T-helper 17 cell (primary cell): ENCODE measurements at regions not wholly inside any gene's neighbourhood (a gene's known extent, or its start where the extent isn't known, plus 50 kb on each side); places are given as distances from the start of the nearest gene placed in this dataset.

Experiments used
- ATAC-seq: fragments of 150-1000 bp; cut with Tn5 transposase; 2 replicates; pipeline ENCODE4 v1.10.0; 2021; ENCODE audit warnings: mild to moderate bottlenecking, moderate library complexity
- DNase-seq, 3 donors: peaks; one replicate each; pipeline versions ENCODE4 v3.0.0 to v3.0.0-alpha.2; 2020 to 2021
- H3K9me3 ChIP-seq: one replicate; pipeline ENCODE4 v1.7.0; 2013; ENCODE audit warnings: low read length, mild to moderate bottlenecking; ENCODE audit not compliant: control insufficient read depth, poor library complexity, severe bottlenecking
- H3K27ac Mint-ChIP-seq: one replicate; pipeline ENCODE4 v1.8.0; 2022; ENCODE audit warnings: mild to moderate bottlenecking, moderate library complexity, mixed read lengths
- H3K27me3 Mint-ChIP-seq: one replicate; pipeline ENCODE4 v1.8.0; 2022; ENCODE audit warnings: mixed read lengths
- H3K36me3 Mint-ChIP-seq: one replicate; pipeline ENCODE4 v1.8.0; 2022; ENCODE audit warnings: low read depth, mixed read lengths
- H3K4me1 Mint-ChIP-seq: one replicate; pipeline ENCODE4 v1.8.0; 2022; ENCODE audit warnings: mild to moderate bottlenecking, mixed read lengths
- H3K4me3 Mint-ChIP-seq: one replicate; pipeline ENCODE4 v1.8.0; 2022; ENCODE audit warnings: mild to moderate bottlenecking, moderate library complexity, mixed read lengths

GRCh38 chr1:30514137-30514654 is 209.2 kb downstream of the MATN1 start:
- Mint-ChIP-seq H3K4me1 (no peaks in the 10 kb centered on the region), H3K27ac (no peak overlapping the region), H3K27me3 (peaks cover 46% of the 10 kb centered on the region), H3K4me3 (no peak overlapping the region), H3K36me3 (no peaks in the 10 kb centered on the region)
- no peaks in the 10 kb centered on the region for H3K9me3 ChIP-seq
- DNase-seq (no peak), ATAC-seq (no peak)

GRCh38 chr1:30513396-30514136 is 209.8 kb downstream of the MATN1 start:
- H3K9me3 ChIP-seq, result no peaks in the 10 kb centered on the region
- no peak overlapping the region for H3K27ac Mint-ChIP-seq
- H3K4me1 Mint-ChIP-seq, result no peaks in the 10 kb centered on the region
- ATAC-seq, result no peak
- peaks cover 53% of the 10 kb centered on the region for H3K27me3 Mint-ChIP-seq
- no peak overlapping the region for H3K4me3 Mint-ChIP-seq
- H3K36me3 Mint-ChIP-seq, result no peaks in the 10 kb centered on the region
- no peak for DNase-seq

GRCh38 chr1:30512914-30513265 is 210.5 kb downstream of the MATN1 start:
- no peaks in the 10 kb centered on the region for H3K36me3 Mint-ChIP-seq
- peaks cover 59% of the 10 kb centered on the region for H3K27me3 Mint-ChIP-seq
- no peaks in the 10 kb centered on the region for H3K9me3 ChIP-seq

GRCh38 chr1:30511991-30512913 is 211.1 kb downstream of the MATN1 start:
- Mint-ChIP-seq H3K36me3 (no peaks in the 10 kb centered on the region), H3K27ac (no peak overlapping the region)
- DNase-seq, result no peak

More at GRCh38 chr1:30512914-30513265, 210.5 kb downstream of the MATN1 start:
- Mint-ChIP-seq H3K27ac (no peak overlapping the region), H3K4me1 (no peaks in the 10 kb centered on the region), H3K4me3 (no peak overlapping the region)
- DNase-seq (no peak), ATAC-seq (no peak)

GRCh38 chr1:30511563-30511962 is 211.8 kb downstream of the MATN1 start:
- Mint-ChIP-seq H3K4me1 (no peaks in the 10 kb centered on the region), H3K27ac (no peak overlapping the region), H3K4me3 (no peak overlapping the region), H3K36me3 (no peaks in the 10 kb centered on the region), H3K27me3 (peaks cover 63% of the 10 kb centered on the region)
- no peaks in the 10 kb centered on the region for H3K9me3 ChIP-seq
- ATAC-seq, result no peak
- DNase-seq, result no peak

More at GRCh38 chr1:30511991-30512913, 211.1 kb downstream of the MATN1 start:
- no peaks in the 10 kb centered on the region for H3K4me1 Mint-ChIP-seq
- H3K4me3 Mint-ChIP-seq, result no peak overlapping the region
- peaks cover 63% of the 10 kb centered on the region for H3K27me3 Mint-ChIP-seq
- H3K9me3 ChIP-seq, result no peaks in the 10 kb centered on the region
- ATAC-seq, result no peak

- no peak overlapping the region for H3K27ac Mint-ChIP-seq
- H3K36me3 Mint-ChIP-seq, result no peaks in the 10 kb centered on the region
- H3K4me1 Mint-ChIP-seq, result no peaks in the 10 kb centered on the region
- no peak for ATAC-seq
- DNase-seq, result no peak
- no peak overlapping the region for H3K4me3 Mint-ChIP-seq
- peaks cover 66% of the 10 kb centered on the region for H3K27me3 Mint-ChIP-seq
- no peaks in the 10 kb centered on the region for H3K9me3 ChIP-seq
Measured at GRCh38 chr1:30511106-30511505, 212.3 kb downstream of the MATN1 start.

- ATAC-seq (no peak), DNase-seq (no peak)
- H3K27me3 Mint-ChIP-seq, result peaks cover 61% of the 10 kb centered on the region
- H3K27ac Mint-ChIP-seq, result no peak overlapping the region
- no peaks in the 10 kb centered on the region for H3K4me1 Mint-ChIP-seq
- no peaks in the 10 kb centered on the region for H3K9me3 ChIP-seq
- no peaks in the 10 kb centered on the region for H3K36me3 Mint-ChIP-seq
- no peak overlapping the region for H3K4me3 Mint-ChIP-seq
Measured at GRCh38 chr1:30509670-30510069, 213.7 kb downstream of the MATN1 start.

GRCh38 chr1:30508611-30509010 is 214.8 kb downstream of the MATN1 start:
- no peak for ATAC-seq

GRCh38 chr1:30508175-30508448 is 215.3 kb downstream of the MATN1 start:
- Mint-ChIP-seq H3K4me1 (no peaks in the 10 kb centered on the region), H3K4me3 (no peak overlapping the region), H3K27ac (no peak overlapping the region), H3K27me3 (peaks cover 62% of the 10 kb centered on the region), H3K36me3 (no peaks in the 10 kb centered on the region)
- no peak for ATAC-seq
- no peak for DNase-seq
- no peaks in the 10 kb centered on the region for H3K9me3 ChIP-seq

More at GRCh38 chr1:30508611-30509010, 214.8 kb downstream of the MATN1 start:
- Mint-ChIP-seq H3K27ac (no peak overlapping the region), H3K4me1 (no peaks in the 10 kb centered on the region), H3K4me3 (no peak overlapping the region), H3K27me3 (peaks cover 62% of the 10 kb centered on the region), H3K36me3 (no peaks in the 10 kb centered on the region)
- H3K9me3 ChIP-seq, result no peaks in the 10 kb centered on the region
- DNase-seq, result no peak

GRCh38 chr1:30507401-30508174 is 215.8 kb downstream of the MATN1 start:
- DNase-seq (no peak), ATAC-seq (no peak)
- H3K4me1 Mint-ChIP-seq, result no peaks in the 10 kb centered on the region
- H3K27ac Mint-ChIP-seq, result no peak overlapping the region
- no peaks in the 10 kb centered on the region for H3K9me3 ChIP-seq
- no peak overlapping the region for H3K4me3 Mint-ChIP-seq
- no peaks in the 10 kb centered on the region for H3K36me3 Mint-ChIP-seq
- peaks cover 57% of the 10 kb centered on the region for H3K27me3 Mint-ChIP-seq

- Mint-ChIP-seq H3K36me3 (no peaks in the 10 kb centered on the region), H3K4me3 (no peak overlapping the region), H3K4me1 (no peaks in the 10 kb centered on the region), H3K27ac (no peak overlapping the region), H3K27me3 (peaks cover 51% of the 10 kb centered on the region)
- ATAC-seq, result no peak
- no peak for DNase-seq
- H3K9me3 ChIP-seq, result no peaks in the 10 kb centered on the region
Measured at GRCh38 chr1:30507016-30507312, 216.4 kb downstream of the MATN1 start.

GRCh38 chr1:30506291-30507015 is 216.9 kb downstream of the MATN1 start:
- Mint-ChIP-seq H3K27me3 (peaks cover 46% of the 10 kb centered on the region), H3K36me3 (no peaks in the 10 kb centered on the region), H3K27ac (no peak overlapping the region), H3K4me1 (no peaks in the 10 kb centered on the region), H3K4me3 (no peak overlapping the region)
- no peak for DNase-seq
- no peak for ATAC-seq
- H3K9me3 ChIP-seq, result no peaks in the 10 kb centered on the region

GRCh38 chr1:30505853-30506252 is 217.5 kb downstream of the MATN1 start:
- H3K9me3 ChIP-seq, result no peaks in the 10 kb centered on the region
- Mint-ChIP-seq H3K27me3 (peaks cover 40% of the 10 kb centered on the region), H3K4me1 (no peaks in the 10 kb centered on the region), H3K27ac (no peak overlapping the region), H3K4me3 (no peak overlapping the region), H3K36me3 (no peaks in the 10 kb centered on the region)
- no peak for DNase-seq
- no peak for ATAC-seq
